HUES64 (cell line): ENCODE measurements at regions not wholly inside any gene's neighbourhood (a gene's known extent, or its start where the extent isn't known, plus 50 kb on each side); places are given as distances from the start of the nearest gene placed in this dataset.
A peak's percentile ranks its signal among the peaks of the same experiment; 100 is the strongest.
"Not testable (repeated sequence)": the region's sequence is repeated elsewhere in the genome, so short reads cannot be mapped to it uniquely, and the experiment has no call there.

ENCODE experiments used
- H3K27ac ChIP-seq: 2 replicates; pipeline ENCODE4 v1.7.0; 2013; ENCODE audit warnings: low read depth, low read length, inconsistent platforms
- H3K27me3 ChIP-seq: 2 replicates; pipeline ENCODE4 v1.6.1; 2013; ENCODE audit warnings: mild to moderate bottlenecking, low read length; ENCODE audit not compliant: insufficient read depth
- H3K36me3 ChIP-seq: 2 replicates; pipeline ENCODE4 v1.6.1; 2013; ENCODE audit warnings: mild to moderate bottlenecking, low read length; ENCODE audit not compliant: insufficient read depth
- H3K4me1 ChIP-seq: 2 replicates; pipeline ENCODE4 v1.6.1; 2013; ENCODE audit warnings: mild to moderate bottlenecking, low read length, moderate library complexity; ENCODE audit not compliant: insufficient read depth
- H3K4me3 ChIP-seq: 2 replicates; pipeline ENCODE4 v1.5.1; 2013; ENCODE audit warnings: mild to moderate bottlenecking, low read length, moderate library complexity
- H3K9ac ChIP-seq: 2 replicates; pipeline ENCODE4 v1.6.1; 2013; ENCODE audit warnings: mild to moderate bottlenecking, low read depth, low read length
- H3K9me3 ChIP-seq: 2 replicates; pipeline ENCODE4 v1.6.1; 2013; ENCODE audit warnings: low read depth, low read length; ENCODE audit not compliant: insufficient read depth
- WGBS: fragments of 150-250, 120-280 bp; methylation state at CpG from one replicate; pipeline ENCODE4 v1.1.7; 2013; ENCODE audit warnings: missing lambda C conversion rate; 5-methylcytosine and 5-hydroxymethylcytosine counted together

- Histone ChIP-seq H3K4me3 (no peak overlapping the region), H3K9me3 (no peaks in the 10 kb centered on the region), H3K9ac (no peak overlapping the region), H3K36me3 (no peaks in the 10 kb centered on the region), H3K27me3 (no peaks in the 10 kb centered on the region), H3K27ac (no peak overlapping the region), H3K4me1 (no peaks in the 10 kb centered on the region)
- 98% methylated on average over 2 of the region's 2 CpGs for WGBS
These were observed 56.7 kb upstream of the LRFN5 start for GRCh38 chr14:41549821-41550607.

GRCh38 chr14:41549282-41549681 is 57.4 kb upstream of the LRFN5 start:
- WGBS, result 93% methylated on average over 2 of the region's 2 CpGs
- Histone ChIP-seq H3K9ac (no peak overlapping the region), H3K4me1 (no peaks in the 10 kb centered on the region), H3K27ac (no peak overlapping the region), H3K27me3 (no peaks in the 10 kb centered on the region), H3K4me3 (no peak overlapping the region), H3K36me3 (no peaks in the 10 kb centered on the region), H3K9me3 (no peaks in the 10 kb centered on the region)

GRCh38 chr14:41548666-41549065 is 58.0 kb upstream of the LRFN5 start:
- no peaks in the 10 kb centered on the region for H3K36me3 ChIP-seq
- H3K9me3 ChIP-seq, result no peaks in the 10 kb centered on the region
- WGBS, result 100% methylated on average over 2 of the region's 2 CpGs
- H3K27ac ChIP-seq, result no peak overlapping the region
- no peaks in the 10 kb centered on the region for H3K27me3 ChIP-seq
- no peak overlapping the region for H3K4me3 ChIP-seq
- no peaks in the 10 kb centered on the region for H3K4me1 ChIP-seq
- no peak overlapping the region for H3K9ac ChIP-seq

GRCh38 chr14:41541333-41541732 is 65.3 kb upstream of the LRFN5 start:
- 95% methylated on average over 3 of the region's 3 CpGs for WGBS
- Histone ChIP-seq H3K9me3 (peaks cover 12% of the 10 kb centered on the region; the same call in 1 of the 2 replicates), H3K4me3 (no peak overlapping the region), H3K27ac (no peak overlapping the region), H3K27me3 (no peaks in the 10 kb centered on the region), H3K36me3 (no peaks in the 10 kb centered on the region), H3K4me1 (no peaks in the 10 kb centered on the region), H3K9ac (no peak overlapping the region)

DNA sequence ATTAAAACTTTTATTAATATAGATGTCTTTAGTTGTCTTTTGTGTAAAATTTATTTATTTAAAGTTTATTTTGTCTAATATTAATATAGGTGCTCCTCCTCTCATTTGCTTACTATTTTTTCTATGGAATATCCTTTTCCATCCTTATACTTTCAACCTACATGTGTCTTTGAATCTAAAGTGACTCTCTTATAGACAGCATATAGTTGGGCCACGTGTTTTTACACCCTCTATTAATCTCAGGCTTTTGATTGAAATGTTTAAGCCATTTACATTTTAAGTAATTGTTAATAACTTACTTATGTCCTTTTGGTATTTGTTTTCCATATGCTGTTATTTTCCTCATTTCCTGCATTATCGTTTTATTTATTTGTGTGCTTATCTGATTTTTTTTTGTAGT is 74.4 kb upstream of the LRFN5 start:
- no peaks in the 10 kb centered on the region for H3K9me3 ChIP-seq
- H3K36me3 ChIP-seq, result no peaks in the 10 kb centered on the region
- H3K27me3 ChIP-seq, result no peaks in the 10 kb centered on the region
- no peak overlapping the region for H3K9ac ChIP-seq
- H3K27ac ChIP-seq, result no peak overlapping the region
- 100% methylated on average over 1 of the region's 2 CpGs for WGBS
- H3K4me1 ChIP-seq, result no peaks in the 10 kb centered on the region
- H3K4me3 ChIP-seq, result no peak overlapping the region

DNA sequence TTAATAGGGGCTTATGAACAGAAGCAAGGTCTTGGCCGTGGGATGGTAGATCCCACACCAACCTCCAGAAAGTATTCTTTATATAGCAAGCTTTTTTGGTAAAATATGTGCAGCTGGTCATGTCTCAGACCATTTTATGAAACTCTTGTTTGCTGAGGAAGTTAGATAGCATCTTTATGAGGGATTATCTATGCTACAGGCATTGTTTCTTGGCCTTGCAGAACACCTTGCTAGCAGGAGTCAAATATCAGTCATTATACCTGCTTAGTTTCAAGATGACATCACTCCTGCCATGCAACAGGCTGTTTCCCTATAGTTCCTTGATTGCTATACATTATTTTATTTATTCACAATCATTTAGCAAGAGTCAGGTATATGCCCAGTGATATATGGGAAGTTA is 84.8 kb upstream of the LRFN5 start:
- WGBS, result 80% methylated on average over 1 of the region's 1 CpG
- Histone ChIP-seq H3K27ac (no peak overlapping the region), H3K36me3 (0 out of 2 replicates have a peak, but pooled peaks cover 3% of the 10 kb centered on the region), H3K4me1 (peaks cover 6% of the 10 kb centered on the region), H3K27me3 (no peaks in the 10 kb centered on the region), H3K4me3 (no peak overlapping the region), H3K9me3 (no peaks in the 10 kb centered on the region), H3K9ac (no peak overlapping the region)

DNA sequence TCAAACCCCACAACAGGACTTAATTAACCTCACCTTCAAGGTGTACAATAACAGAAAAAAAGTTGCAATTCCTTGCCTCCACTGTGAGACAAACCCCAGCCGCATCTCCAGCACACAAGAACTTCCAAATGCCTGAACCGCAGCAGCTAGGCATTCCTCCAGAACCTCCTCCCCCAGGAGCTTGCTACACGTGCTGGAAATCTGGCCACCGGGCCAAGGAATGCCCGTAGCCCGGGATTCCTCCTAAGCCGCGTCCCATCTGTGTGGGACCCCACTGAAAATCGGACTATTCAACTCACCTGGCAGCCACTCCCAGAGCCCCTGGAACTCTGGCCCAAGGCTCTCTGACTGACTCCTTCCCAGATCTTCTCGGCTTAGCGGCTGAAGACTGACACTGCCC is 88.6 kb upstream of the LRFN5 start:
- H3K27ac ChIP-seq, H3K9me3 ChIP-seq, H3K36me3 ChIP-seq, H3K4me1 ChIP-seq, H3K4me3 ChIP-seq, H3K27me3 ChIP-seq, H3K9ac ChIP-seq: not testable (repeated sequence)
- 94% methylated on average over 10 of the region's 11 CpGs for WGBS

DNA sequence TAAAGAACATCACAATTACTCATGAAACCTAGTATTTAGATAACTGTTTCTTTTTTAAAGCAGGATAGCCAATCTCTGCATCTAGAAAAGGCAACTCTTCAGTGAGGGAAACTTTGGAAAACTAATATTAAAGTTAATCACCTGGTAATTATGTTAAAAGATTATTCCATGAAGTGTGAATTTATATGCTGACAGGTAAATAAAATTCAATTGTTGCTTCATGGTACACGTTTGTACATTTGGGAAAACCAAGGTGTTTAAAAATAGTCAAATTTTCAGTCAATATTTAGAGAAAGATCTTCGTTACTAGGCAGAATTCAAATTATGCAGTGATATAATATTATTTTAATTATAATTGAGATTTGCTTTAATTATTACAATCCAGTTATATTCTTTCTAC is 100.1 kb upstream of the LRFN5 start:
- Histone ChIP-seq H3K36me3 (no peaks in the 10 kb centered on the region), H3K4me3 (no peak overlapping the region), H3K27me3 (no peaks in the 10 kb centered on the region), H3K9me3 (no peaks in the 10 kb centered on the region), H3K9ac (no peak overlapping the region), H3K4me1 (peaks cover 13% of the 10 kb centered on the region), H3K27ac (no peak overlapping the region)
- WGBS, result 87% methylated on average over 1 of the region's 2 CpGs

GRCh38 chr14:41505491-41505890 is 101.2 kb upstream of the LRFN5 start:
- H3K9ac ChIP-seq, result no peak overlapping the region
- WGBS, result 62% methylated on average over 2 of the region's 2 CpGs
- no peak overlapping the region for H3K4me3 ChIP-seq
- H3K9me3 ChIP-seq, result no peaks in the 10 kb centered on the region
- peak overlapping the region; percentile 42; the same call in 1 of the 2 replicates for H3K27ac ChIP-seq
- H3K27me3 ChIP-seq, result no peaks in the 10 kb centered on the region
- H3K4me1 ChIP-seq, result peaks cover 13% of the 10 kb centered on the region
- no peaks in the 10 kb centered on the region for H3K36me3 ChIP-seq

- WGBS, result 98% methylated on average over 2 of the region's 2 CpGs
- Histone ChIP-seq H3K9me3 (no peaks in the 10 kb centered on the region), H3K36me3 (no peaks in the 10 kb centered on the region), H3K27me3 (no peaks in the 10 kb centered on the region), H3K9ac (no peak overlapping the region), H3K4me3 (no peak overlapping the region), H3K4me1 (no peaks in the 10 kb centered on the region), H3K27ac (no peak overlapping the region)
These were observed 107.7 kb upstream of the LRFN5 start for GRCh38 chr14:41498959-41499358.

GRCh38 chr14:41490323-41490722 is 116.4 kb upstream of the LRFN5 start:
- no peak overlapping the region for H3K9ac ChIP-seq
- no peak overlapping the region for H3K4me3 ChIP-seq
- no peaks in the 10 kb centered on the region for H3K36me3 ChIP-seq
- no peaks in the 10 kb centered on the region for H3K9me3 ChIP-seq
- no CpG with 5 or more reads among the region's 2 CpGs for WGBS
- H3K27ac ChIP-seq, result no peak overlapping the region
- H3K27me3 ChIP-seq, result no peaks in the 10 kb centered on the region
- H3K4me1 ChIP-seq, result no peaks in the 10 kb centered on the region
